GM18907 (cell line): ENCODE measurements at regions not wholly inside any gene's neighbourhood (a gene's known extent, or its start where the extent isn't known, plus 50 kb on each side); places are given as distances from the start of the nearest gene placed in this dataset.

Source experiments
- ATAC-seq: cut with Tn5 transposase; IDR thresholded peaks from one replicate; pipeline ENCODE4 v1.9.1; 2021; ENCODE audit warnings: mild to moderate bottlenecking, moderate library complexity; ENCODE audit not compliant: unreplicated experiment

GRCh38 chr12:46908936-46909635 is 83.3 kb upstream of the SLC38A4 start:
- no peak for ATAC-seq

- no peak for ATAC-seq
Measured at GRCh38 chr12:46910830-46911229, 85.0 kb upstream of the SLC38A4 start.

- no peak for ATAC-seq
Measured at GRCh38 chr12:46914336-46914735, 88.5 kb upstream of the SLC38A4 start.

GRCh38 chr12:46915082-46915481 is 89.3 kb upstream of the SLC38A4 start:
- ATAC-seq: no peak

GRCh38 chr12:46915836-46916235 is 90.0 kb upstream of the SLC38A4 start:
- no peak for ATAC-seq

DNA sequence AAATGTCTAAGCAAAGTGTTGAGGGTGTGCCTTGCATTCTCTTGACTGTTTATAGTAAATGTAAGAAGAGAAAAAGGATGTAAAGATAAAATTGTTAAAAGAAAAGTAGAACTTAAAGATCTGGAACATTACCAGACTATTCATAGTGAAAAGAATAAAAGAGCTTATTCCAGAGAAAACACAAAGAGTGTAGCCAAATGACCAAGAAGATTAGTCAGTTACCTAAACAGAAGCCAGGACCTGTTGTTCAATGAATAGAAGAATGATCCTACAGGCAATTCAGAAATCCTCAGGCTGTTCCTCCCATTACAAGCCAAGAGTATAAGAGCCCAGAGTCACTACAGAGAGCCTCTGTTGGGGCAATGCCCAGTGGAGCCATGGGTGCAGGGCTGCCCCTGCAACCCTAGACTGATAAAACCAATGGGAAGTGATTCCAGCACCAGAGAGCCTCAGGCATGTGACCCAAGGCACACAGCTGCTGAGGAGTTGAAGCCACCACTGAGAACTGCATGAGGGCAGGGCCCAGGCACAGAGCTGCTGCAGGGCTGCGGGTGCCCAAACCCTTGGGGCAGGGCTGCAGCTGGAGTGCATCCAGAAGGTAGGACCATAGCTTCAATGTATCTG is 91.1 kb upstream of the SLC38A4 start:
- ATAC-seq: no peak

- no peak for ATAC-seq
Measured at GRCh38 chr12:46917821-46918220, 92.0 kb upstream of the SLC38A4 start.

- ATAC-seq: no peak
Measured at GRCh38 chr12:46918631-46919030, 92.8 kb upstream of the SLC38A4 start.

DNA sequence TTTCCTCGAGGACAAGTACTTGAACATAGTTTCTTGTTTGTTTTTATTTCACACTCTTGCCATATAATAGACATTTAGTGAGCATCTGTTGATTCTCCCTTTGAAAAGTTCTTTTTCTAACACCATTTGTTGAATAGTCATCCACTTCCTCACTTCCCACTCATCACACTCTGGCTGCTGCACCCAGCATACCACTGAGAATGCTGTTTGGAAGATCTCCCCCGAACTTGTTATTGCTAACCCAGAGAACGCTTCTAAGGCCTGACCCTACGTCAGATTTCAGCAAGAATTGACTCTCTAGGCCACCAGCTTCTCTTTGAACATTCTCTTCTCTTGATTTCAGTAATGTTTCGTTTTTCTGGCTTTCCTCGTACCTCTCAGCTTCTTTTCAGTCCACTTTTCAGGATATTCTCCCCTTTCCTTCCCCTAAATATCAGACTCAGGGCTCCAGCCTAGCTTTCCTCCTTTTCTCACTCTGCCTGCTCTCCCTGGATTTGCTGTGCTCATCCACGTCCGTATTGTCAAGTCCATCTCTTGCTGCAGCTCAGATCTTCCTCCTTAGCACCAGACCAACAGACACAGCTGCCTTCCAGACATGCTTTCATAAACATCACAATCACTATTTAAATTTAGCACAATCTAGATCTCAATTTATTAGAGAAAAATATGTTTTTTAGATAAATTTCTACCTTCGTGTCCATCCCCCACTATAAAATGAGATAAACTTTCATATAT is 94.0 kb upstream of the SLC38A4 start:
- ATAC-seq: no peak

- ATAC-seq: peak; percentile 92
Measured at GRCh38 chr12:46920499-46920898, 94.7 kb upstream of the SLC38A4 start.

DNA sequence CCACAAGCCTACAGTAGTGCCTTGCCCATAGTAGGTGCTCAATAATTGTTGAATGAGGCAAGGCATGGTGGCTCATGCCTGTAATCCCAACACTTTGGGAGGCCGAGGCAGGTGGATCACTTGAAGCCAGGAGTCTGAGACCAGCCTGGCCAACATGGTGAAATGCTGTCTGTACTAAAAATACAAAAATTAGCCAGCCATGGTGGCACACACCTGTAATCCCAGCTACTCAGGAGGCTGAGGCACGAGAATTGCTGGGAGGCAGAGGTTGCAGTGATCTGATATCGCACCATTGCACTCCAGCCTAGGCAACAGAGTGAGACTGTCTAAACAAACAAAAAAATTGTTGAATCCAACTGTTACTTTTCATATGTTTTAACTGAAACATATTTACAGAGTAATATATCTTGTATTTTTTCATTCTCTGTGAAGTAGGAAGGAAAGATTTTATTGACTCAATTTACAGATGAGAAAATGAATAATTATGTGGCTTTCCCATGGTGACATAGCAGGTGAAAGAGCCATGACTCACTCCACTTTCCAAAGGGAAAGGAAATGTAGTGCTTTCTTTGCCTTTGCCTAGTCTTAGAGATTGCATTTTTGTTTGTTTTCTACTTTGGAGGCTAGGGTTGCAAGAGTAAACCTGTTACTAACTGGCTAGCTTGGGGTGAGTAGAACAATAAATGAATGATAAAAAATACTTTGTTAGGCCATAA is 95.4 kb upstream of the SLC38A4 start:
- ATAC-seq: no peak

- ATAC-seq: no peak
Measured at GRCh38 chr12:46921764-46922133, 96.0 kb upstream of the SLC38A4 start.

GRCh38 chr12:46926526-46926925 is 100.7 kb upstream of the SLC38A4 start:
- no peak for ATAC-seq

GRCh38 chr12:46930101-46930500 is 104.3 kb upstream of the SLC38A4 start:
- no peak for ATAC-seq

- ATAC-seq: no peak
Measured at GRCh38 chr12:46933947-46934346, 108.2 kb upstream of the SLC38A4 start.

DNA sequence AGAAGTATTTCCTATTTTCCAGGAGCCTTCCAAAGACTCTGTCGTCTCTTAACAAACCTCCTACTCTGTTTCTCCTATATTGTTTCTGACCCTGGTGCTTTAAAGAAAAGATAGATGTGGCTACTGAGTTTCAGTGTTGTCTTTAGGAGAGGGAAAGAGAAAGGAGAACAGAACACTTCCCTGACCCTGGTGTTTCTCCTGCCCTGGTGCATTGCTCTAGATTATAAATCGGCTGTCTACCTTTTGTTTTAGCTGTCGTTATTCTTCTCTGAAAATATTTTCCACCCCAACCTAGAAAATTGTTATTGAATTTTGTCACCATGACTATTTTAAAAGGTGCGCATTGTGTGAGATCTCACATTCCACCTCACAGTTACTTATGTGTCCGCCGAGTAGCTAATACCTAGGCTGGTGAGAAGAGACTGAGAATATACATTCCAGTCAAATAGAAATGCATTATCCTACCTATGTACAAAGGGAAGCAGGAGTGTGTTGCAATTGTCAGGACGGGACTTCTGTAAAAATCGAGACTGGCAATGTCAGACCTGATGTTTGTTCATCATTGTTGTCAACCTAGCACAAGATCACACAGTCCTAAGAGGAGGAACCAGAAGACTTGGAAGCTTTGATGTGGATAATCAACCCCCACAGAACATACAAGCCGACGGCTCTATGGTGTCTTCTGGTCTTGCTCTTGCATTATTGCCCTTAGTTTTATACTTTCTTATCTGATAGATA is 108.7 kb upstream of the SLC38A4 start:
- no peak for ATAC-seq

- no peak for ATAC-seq
Measured at GRCh38 chr12:46935271-46935847, 109.6 kb upstream of the SLC38A4 start.

- ATAC-seq: no peak
Measured at GRCh38 chr12:46936042-46936441, 110.2 kb upstream of the SLC38A4 start.

DNA sequence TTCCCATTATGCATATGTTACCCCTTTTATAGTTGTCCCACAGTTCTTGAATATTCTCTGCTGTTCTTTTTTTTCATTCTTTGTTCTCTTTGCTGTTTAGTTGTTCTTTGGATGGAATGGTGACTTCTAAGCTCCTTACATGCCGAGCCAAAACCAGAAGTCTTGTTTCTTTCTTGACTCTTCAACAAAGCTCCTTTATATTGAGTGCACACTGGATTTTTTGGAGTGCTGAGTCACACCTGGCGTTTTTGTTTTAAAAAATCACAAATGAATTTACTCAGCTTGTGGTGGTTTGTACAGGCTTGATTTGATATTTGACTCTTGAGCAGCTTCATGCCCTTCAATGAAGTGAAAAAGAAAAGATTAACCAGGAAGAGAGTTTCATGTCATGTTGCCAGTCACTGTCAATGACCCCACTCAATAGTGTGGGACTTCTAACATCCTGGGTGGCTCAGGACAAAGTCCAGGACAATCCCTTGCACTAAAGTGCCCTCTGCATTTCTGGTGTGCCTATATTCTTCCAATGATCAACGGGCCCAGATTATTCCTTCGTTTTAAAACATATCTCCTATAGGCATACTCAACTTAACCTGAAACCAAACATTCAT is 112.4 kb upstream of the SLC38A4 start:
- no peak for ATAC-seq

GRCh38 chr12:46941981-46942380 is 116.2 kb upstream of the SLC38A4 start:
- ATAC-seq: no peak
